ENCODE measurements at regions not wholly inside any gene's neighbourhood (a gene's known extent, or its start where the extent isn't known, plus 50 kb on each side); places are given as distances from the start of the nearest gene placed in this dataset.

DNA sequence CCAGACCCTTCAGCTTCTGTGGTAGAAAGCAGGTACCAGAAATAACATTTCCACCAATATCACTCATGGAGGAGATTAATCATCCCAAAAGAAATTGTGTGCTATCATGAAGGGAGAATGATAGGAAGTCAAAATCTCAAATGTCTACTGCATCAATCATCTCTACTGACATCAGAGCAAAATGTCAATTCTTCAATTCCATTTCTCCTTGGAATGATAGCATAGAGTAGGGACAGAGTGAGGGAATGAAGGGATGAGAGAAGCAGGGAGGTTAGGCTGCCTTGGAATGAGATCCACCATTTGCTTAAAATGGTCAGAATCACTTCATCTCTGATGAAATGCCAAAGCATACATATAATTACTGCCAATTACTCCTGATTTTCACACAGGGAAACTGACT lies 371.8 kb upstream of the ACVR2A start:
- no peak for DNase-seq (ENCODE audit: low spot score)
- intact Hi-C loops (cut with micrococcal nuclease; ENCODE audit: unreplicated experiment) = no loop called here
- H3K9me3 ChIP-seq (ENCODE audit: low read depth, low read length, poor library complexity, severe bottlenecking) = no peaks in the 10 kb centered on the region
- H3K36me3 ChIP-seq (ENCODE audit: insufficient read depth, low read length, poor library complexity, severe bottlenecking) = no peaks in the 10 kb centered on the region
- no TSS peak for BruUV-seq (replicated peaks)
- H3K4me1 ChIP-seq (ENCODE audit: insufficient read depth, low read length, poor library complexity, severe bottlenecking) = peaks cover 23% of the 10 kb centered on the region
- TF ChIP-seq CTCF (conservative IDR thresholded peaks at IDR 0.05; ENCODE audit: low read depth, low read length) (no peak), EZH2 (IDR thresholded peaks at IDR 0.05; ENCODE audit: borderline replicate concordance, low read depth, low read length, poor library complexity, severe bottlenecking) (no peak)
- CTCF ChIA-PET = no interaction called here
- POLR2A ChIA-PET (ENCODE audit: low non-redundant PET) = no interaction called here
- no peak overlapping the region for H3K27ac ChIP-seq (ENCODE audit: low read depth, low read length, poor library complexity, severe bottlenecking)
- H3K27me3 ChIP-seq (replicated peaks; ENCODE audit: insufficient read depth, low read depth, low read length, poor library complexity) = no peaks in the 10 kb centered on the region
- no peak overlapping the region for H3K4me3 ChIP-seq (ENCODE audit: low read depth, low read length, poor library complexity, severe bottlenecking)

DNA sequence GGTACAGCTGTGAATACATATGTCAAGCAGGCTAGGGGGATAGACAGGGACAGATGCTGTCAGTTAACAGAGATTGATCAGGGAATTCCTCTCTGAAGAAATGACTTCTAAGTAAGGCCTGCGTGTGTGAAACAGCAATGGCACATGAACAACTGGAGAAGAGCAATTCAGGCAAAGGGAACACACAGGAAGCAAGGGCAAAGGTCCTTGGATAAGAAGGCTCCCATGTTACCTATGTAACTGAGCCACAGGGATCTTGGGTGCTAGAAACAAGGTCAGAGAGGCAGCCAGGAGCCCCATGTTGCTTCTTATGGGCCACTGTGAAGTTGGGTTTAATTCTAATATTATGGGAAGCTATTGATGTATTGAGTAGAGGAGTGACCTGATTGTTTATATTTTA lies 373.7 kb upstream of the ACVR2A start:
- no TSS peak for BruUV-seq (replicated peaks)
- DNase-seq (ENCODE audit: low spot score) = no peak
- POLR2A ChIA-PET (ENCODE audit: low non-redundant PET) = no interaction called here
- intact Hi-C loops (cut with micrococcal nuclease; ENCODE audit: unreplicated experiment) = no loop called here
- Histone ChIP-seq H3K36me3 (ENCODE audit: insufficient read depth, low read length, poor library complexity, severe bottlenecking) (no peaks in the 10 kb centered on the region), H3K4me3 (ENCODE audit: low read depth, low read length, poor library complexity, severe bottlenecking) (no peak overlapping the region), H3K27ac (ENCODE audit: low read depth, low read length, poor library complexity, severe bottlenecking) (no peak overlapping the region), H3K9me3 (ENCODE audit: low read depth, low read length, poor library complexity, severe bottlenecking) (no peaks in the 10 kb centered on the region), H3K4me1 (ENCODE audit: insufficient read depth, low read length, poor library complexity, severe bottlenecking) (peaks cover 30% of the 10 kb centered on the region), H3K27me3 (replicated peaks; ENCODE audit: insufficient read depth, low read depth, low read length, poor library complexity) (no peaks in the 10 kb centered on the region)
- CTCF ChIA-PET = no interaction called here
- TF ChIP-seq EZH2 (IDR thresholded peaks at IDR 0.05; ENCODE audit: borderline replicate concordance, low read depth, low read length, poor library complexity, severe bottlenecking) (no peak), CTCF (conservative IDR thresholded peaks at IDR 0.05; ENCODE audit: low read depth, low read length) (no peak)

GRCh38 chr2:147469471-147469870 lies 375.4 kb upstream of the ACVR2A start:
- Histone ChIP-seq H3K27ac (ENCODE audit: low read depth, low read length, poor library complexity, severe bottlenecking) (peak overlapping the region; percentile 63), H3K4me1 (ENCODE audit: insufficient read depth, low read length, poor library complexity, severe bottlenecking) (peaks cover 41% of the 10 kb centered on the region), H3K27me3 (replicated peaks; ENCODE audit: insufficient read depth, low read depth, low read length, poor library complexity) (no peaks in the 10 kb centered on the region), H3K4me3 (ENCODE audit: low read depth, low read length, poor library complexity, severe bottlenecking) (no peak overlapping the region), H3K36me3 (ENCODE audit: insufficient read depth, low read length, poor library complexity, severe bottlenecking) (no peaks in the 10 kb centered on the region), H3K9me3 (ENCODE audit: low read depth, low read length, poor library complexity, severe bottlenecking) (no peaks in the 10 kb centered on the region)
- DNase-seq (ENCODE audit: low spot score) = peak; percentile 96
- intact Hi-C loops (cut with micrococcal nuclease; ENCODE audit: unreplicated experiment) = no loop called here
- CTCF ChIA-PET = no interaction called here
- TF ChIP-seq CTCF (conservative IDR thresholded peaks at IDR 0.05; ENCODE audit: low read depth, low read length) = no peak
- POLR2A ChIA-PET (ENCODE audit: low non-redundant PET) = no interaction called here
- no TSS peak for BruUV-seq (replicated peaks)
